KMS-11 (cell line): ENCODE measurements at regions not wholly inside any gene's neighbourhood (a gene's known extent, or its start where the extent isn't known, plus 50 kb on each side); places are given as distances from the start of the nearest gene placed in this dataset.

ENCODE experiments used
- H2AFZ ChIP-seq: fragments of 200-600 bp; sonication (generic); 2 replicates; pipeline ENCODE4 v1.6.1; 2016; ENCODE audit warnings: antibody characterized with exemption, mixed run types, low read depth
- H3K27ac ChIP-seq: fragments of 200-600 bp; sonication (generic); 2 replicates; pipeline ENCODE4 v1.6.1; 2016; ENCODE audit warnings: mild to moderate bottlenecking, mixed run types
- H3K27me3 ChIP-seq: fragments of 200-600 bp; sonication (generic); 2 replicates; pipeline ENCODE4 v1.6.1; 2017; ENCODE audit warnings: mild to moderate bottlenecking, low read depth, mixed run types, moderate library complexity; ENCODE audit not compliant: insufficient read depth
- H3K36me3 ChIP-seq: fragments of 200-600 bp; sonication (generic); 2 replicates; pipeline ENCODE4 v1.6.1; 2017; ENCODE audit warnings: mild to moderate bottlenecking, mixed run types; ENCODE audit not compliant: insufficient read depth
- H3K4me1 ChIP-seq: fragments of 200-600 bp; sonication (generic); 2 replicates; pipeline ENCODE4 v1.6.1; 2016; ENCODE audit warnings: mild to moderate bottlenecking, low read depth, mixed run types; ENCODE audit not compliant: poor library complexity, severe bottlenecking
- H3K4me2 ChIP-seq: fragments of 200-600 bp; sonication (generic); 2 replicates; pipeline ENCODE4 v1.7.0; 2016; ENCODE audit warnings: mild to moderate bottlenecking, mixed run types
- H3K4me3 ChIP-seq: fragments of 200-600 bp; sonication (generic); IDR thresholded peaks from 2 replicates; pipeline ENCODE4 v1.6.1; 2017; ENCODE audit warnings: low read depth, low read length, mixed read lengths; ENCODE audit not compliant: insufficient read depth
- H3K79me2 ChIP-seq: fragments of 200-600 bp; sonication (generic); 2 replicates; pipeline ENCODE4 v1.6.1; 2016; ENCODE audit warnings: low read depth, mixed run types; ENCODE audit not compliant: insufficient read depth
- H3K9ac ChIP-seq: fragments of 200-600 bp; sonication (generic); 2 replicates; pipeline ENCODE4 v1.6.1; 2016; ENCODE audit warnings: mild to moderate bottlenecking, mixed run types
- H4K20me1 ChIP-seq: fragments of 200-600 bp; sonication (generic); 2 replicates; pipeline ENCODE4 v1.6.1; 2016; ENCODE audit warnings: mild to moderate bottlenecking, mixed run types; ENCODE audit not compliant: insufficient read depth
- CTCF ChIP-seq: fragments of 200-600 bp; sonication (generic); conservative IDR thresholded peaks from 2 replicates; pipeline ENCODE4 v1.6.1; 2017; ENCODE audit warnings: low read depth, mild to moderate bottlenecking, antibody characterized with exemption, low read length, moderate library complexity, mixed read lengths

DNA sequence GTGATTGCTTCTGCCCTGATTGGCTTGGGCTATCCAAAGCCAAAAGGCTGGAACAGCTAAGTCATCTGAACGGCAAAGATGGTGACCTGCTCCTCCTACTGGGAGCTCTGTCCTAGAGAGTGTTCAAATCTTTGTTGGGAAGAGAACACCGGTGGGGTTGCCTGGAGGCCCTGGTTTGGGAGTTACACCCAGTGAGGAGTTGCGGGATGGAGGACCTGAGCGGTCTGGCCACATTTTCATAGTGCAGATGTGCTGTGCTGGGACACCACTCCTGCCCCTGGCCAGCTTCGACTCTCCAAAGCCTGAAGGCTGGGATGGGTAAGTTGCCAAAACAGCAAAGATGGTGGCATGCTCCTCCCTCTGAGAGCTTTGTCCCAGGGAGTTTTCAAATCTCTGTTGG is 795.4 kb downstream of the TRHDE start:
- no peak for TF ChIP-seq CTCF
- Histone ChIP-seq H2AFZ (no peak overlapping the region), H3K36me3 (no peaks in the 10 kb centered on the region), H3K27ac (no peak overlapping the region), H3K4me1 (no peaks in the 10 kb centered on the region), H3K27me3 (no peaks in the 10 kb centered on the region), H3K79me2 (no peaks in the 10 kb centered on the region), H3K4me2 (no peak overlapping the region), H3K9ac (no peak overlapping the region), H3K4me3 (no peak overlapping the region), H4K20me1 (no peaks in the 10 kb centered on the region)

GRCh38 chr12:73072214-73072613 is 800.0 kb downstream of the TRHDE start:
- no peak for TF ChIP-seq CTCF
- Histone ChIP-seq H3K4me1 (no peaks in the 10 kb centered on the region), H3K9ac (no peak overlapping the region), H3K79me2 (no peaks in the 10 kb centered on the region), H3K27ac (no peak overlapping the region), H3K36me3 (no peaks in the 10 kb centered on the region), H3K27me3 (no peaks in the 10 kb centered on the region), H3K4me3 (no peak overlapping the region), H2AFZ (no peak overlapping the region), H3K4me2 (no peak overlapping the region), H4K20me1 (no peaks in the 10 kb centered on the region)

DNA sequence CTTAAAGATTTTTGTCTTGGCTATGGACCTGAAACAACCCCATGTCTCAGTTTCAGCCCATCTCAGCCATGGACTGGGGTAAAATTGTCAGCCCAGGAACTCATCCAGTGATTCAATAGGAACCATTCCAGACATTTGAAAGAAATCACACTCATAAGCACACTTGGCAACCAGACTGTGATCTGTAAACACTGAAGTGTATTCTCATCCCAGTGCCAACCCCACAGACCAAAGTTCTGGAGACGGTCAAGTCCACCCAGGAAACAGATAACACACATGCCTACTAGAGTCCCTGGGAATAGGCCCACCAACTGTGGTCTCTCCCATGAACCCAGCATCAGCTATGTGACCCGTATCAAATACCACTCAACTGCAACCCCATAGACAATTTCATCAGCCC is 804.6 kb downstream of the TRHDE start:
- no peak overlapping the region for H3K4me3 ChIP-seq
- no peak overlapping the region for H3K9ac ChIP-seq
- H3K27ac ChIP-seq: no peak overlapping the region
- H3K79me2 ChIP-seq: no peaks in the 10 kb centered on the region
- H2AFZ ChIP-seq: no peak overlapping the region
- no peaks in the 10 kb centered on the region for H3K27me3 ChIP-seq
- no peaks in the 10 kb centered on the region for H3K4me1 ChIP-seq
- no peak overlapping the region for H3K4me2 ChIP-seq
- no peak for TF ChIP-seq CTCF
- no peaks in the 10 kb centered on the region for H3K36me3 ChIP-seq
- no peaks in the 10 kb centered on the region for H4K20me1 ChIP-seq

GRCh38 chr12:73083736-73084135 is 811.6 kb downstream of the TRHDE start:
- Histone ChIP-seq H3K4me1 (no peaks in the 10 kb centered on the region), H3K27ac (no peak overlapping the region), H2AFZ (no peak overlapping the region), H3K9ac (no peak overlapping the region), H3K79me2 (no peaks in the 10 kb centered on the region), H4K20me1 (no peaks in the 10 kb centered on the region), H3K27me3 (no peaks in the 10 kb centered on the region), H3K4me3 (no peak overlapping the region), H3K4me2 (no peak overlapping the region), H3K36me3 (no peaks in the 10 kb centered on the region)
- no peak for TF ChIP-seq CTCF

DNA sequence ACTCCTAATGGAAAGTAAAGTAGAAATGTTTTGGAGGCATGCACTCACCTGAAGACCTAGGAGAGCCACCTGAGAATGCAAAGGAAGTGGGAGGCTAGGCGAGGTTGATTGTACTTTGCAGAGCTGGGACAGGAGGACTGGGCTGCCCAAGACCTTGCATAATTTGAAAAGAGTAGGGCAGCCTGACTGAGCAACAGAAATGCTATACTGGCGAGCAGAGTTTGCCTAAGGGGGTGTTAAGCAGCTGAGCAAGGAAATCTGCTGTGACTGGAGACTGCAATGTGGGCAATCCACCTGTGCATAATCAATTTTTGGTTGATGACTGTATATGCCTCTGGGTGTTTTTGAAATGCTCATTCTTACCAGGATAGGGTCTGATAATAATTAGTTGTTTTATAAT is 834.1 kb downstream of the TRHDE start:
- Histone ChIP-seq H3K9ac (no peak overlapping the region), H3K27me3 (no peaks in the 10 kb centered on the region), H3K36me3 (no peaks in the 10 kb centered on the region), H3K27ac (no peak overlapping the region), H4K20me1 (no peaks in the 10 kb centered on the region), H3K79me2 (no peaks in the 10 kb centered on the region), H2AFZ (no peak overlapping the region), H3K4me2 (no peak overlapping the region), H3K4me1 (no peaks in the 10 kb centered on the region), H3K4me3 (no peak overlapping the region)
- TF ChIP-seq CTCF: no peak
